RWPE1 (cell line): ENCODE measurements at regions not wholly inside any gene's neighbourhood (a gene's known extent, or its start where the extent isn't known, plus 50 kb on each side); places are given as distances from the start of the nearest gene placed in this dataset.
"Not testable (repeated sequence)": the region's sequence is repeated elsewhere in the genome, so short reads cannot be mapped to it uniquely, and the experiment has no call there.

Experiments
- CTCF ChIA-PET: fragments of 350-600 bp; sonication (Branson Sonifier 250); formaldehyde crosslinking; extraction: SDS; loops from one replicate; lab custom pipeline; 2021; lab: Yijun Ruan, JAX
- POLR2A ChIA-PET: fragments of 400-600 bp; formaldehyde crosslinking; extraction: SDS; loops from one replicate; lab custom pipeline; 2020; ENCODE audit warnings: antibody characterized with exemption; ENCODE audit not compliant: low non-redundant PET; lab: Yijun Ruan, JAX
- DNase-seq: peaks from one replicate; pipeline ENCODE4 v3.0.0; 2012; ENCODE audit warnings: low spot score
- H3K27ac ChIP-seq: fragments of 450-650 bp; 2 replicates; pipeline ENCODE4 v1.5.1; 2017
- CTCF ChIP-seq: fragments of 450-650 bp; conservative IDR thresholded peaks from 2 replicates; pipeline ENCODE4 v1.5.1; 2017; ENCODE audit warnings: low read depth, mild to moderate bottlenecking

- TF ChIP-seq CTCF, result no peak
- H3K27ac ChIP-seq, result no peak overlapping the region
- ChIA-PET POLR2A (no interaction called here), CTCF (interaction anchor here (0.6 kb wide), 1 partner anchor 28 kb away, joined by 4 read pairs; no protein-coding TSS in a partner anchor)
- DNase-seq, result no peak
These were observed 412.7 kb downstream of the MAFB start for GRCh38 chr20:40276301-40276700.

GRCh38 chr20:40275738-40276137 lies 413.3 kb downstream of the MAFB start:
- no peak for TF ChIP-seq CTCF
- no peak overlapping the region for H3K27ac ChIP-seq
- ChIA-PET POLR2A (no interaction called here), CTCF (no interaction called here)
- DNase-seq, result no peak

- no peak for DNase-seq
- no peak overlapping the region for H3K27ac ChIP-seq
- POLR2A ChIA-PET, result no interaction called here
- CTCF ChIA-PET, result no interaction called here
- no peak for TF ChIP-seq CTCF
These were observed 414.0 kb downstream of the MAFB start for GRCh38 chr20:40274912-40275533.

GRCh38 chr20:40269274-40269673 lies 419.8 kb downstream of the MAFB start:
- POLR2A ChIA-PET, H3K27ac ChIP-seq, DNase-seq: not testable (repeated sequence)
- CTCF ChIA-PET, result interaction anchor here (0.7 to 3.6 kb wide), 3 partner anchors 9 to 74 kb away, joined by 3 to 14 read pairs (median 3); no protein-coding TSS in a partner anchor

GRCh38 chr20:40268321-40269075 lies 420.5 kb downstream of the MAFB start:
- POLR2A ChIA-PET, result no interaction called here
- H3K27ac ChIP-seq, result no peak overlapping the region
- no peak for DNase-seq
- CTCF ChIA-PET, result interaction anchor here (0.5 to 3.6 kb wide), 6 partner anchors 10 to 1829 kb away, joined by 3 to 14 read pairs (median 4); no protein-coding TSS in a partner anchor
- no peak for TF ChIP-seq CTCF

- no peak overlapping the region for H3K27ac ChIP-seq
These were observed 423.1 kb downstream of the MAFB start for GRCh38 chr20:40265825-40266533.

More at GRCh38 chr20:40265825-40266533, 423.1 kb downstream of the MAFB start:
- DNase-seq, result peak; percentile 72
- peak; percentile 85 for TF ChIP-seq CTCF
- ChIA-PET POLR2A (no interaction called here), CTCF (interaction anchor here (0.6 to 3.6 kb wide), 7 partner anchors 8 to 1053 kb away, joined by 3 to 14 read pairs (median 4); no protein-coding TSS in a partner anchor)
